H9 (cell line): ENCODE measurements at regions not wholly inside any gene's neighbourhood (a gene's known extent, or its start where the extent isn't known, plus 50 kb on each side); places are given as distances from the start of the nearest gene placed in this dataset.

Source experiments
- DNase-seq: peaks from one replicate; pipeline ENCODE4 v3.0.0-alpha.2; 2017
- H2AFZ ChIP-seq: one replicate; pipeline ENCODE4 v1.6.1; 2013; ENCODE audit warnings: mild to moderate bottlenecking, low read length, control low read depth, moderate library complexity
- H2AK5ac ChIP-seq: 2 replicates; pipeline ENCODE4 v1.6.1; 2013; ENCODE audit warnings: low read length, control low read depth, mixed read lengths; ENCODE audit not compliant: insufficient read length
- H2BK120ac ChIP-seq: one replicate; pipeline ENCODE4 v1.6.1; 2013; ENCODE audit warnings: low read depth, mild to moderate bottlenecking, low read length, control low read depth, inconsistent platforms; ENCODE audit not compliant: poor library complexity, severe bottlenecking
- H2BK12ac ChIP-seq: 2 replicates; pipeline ENCODE4 v1.6.1; 2013; ENCODE audit warnings: low read length, control low read depth, mixed read lengths, low read depth; ENCODE audit not compliant: insufficient read length
- H2BK15ac ChIP-seq: 2 replicates; pipeline ENCODE4 v1.6.1; 2013; ENCODE audit warnings: low read depth, low read length, control low read depth
- H2BK20ac ChIP-seq: one replicate; pipeline ENCODE4 v1.6.1; 2013; ENCODE audit warnings: low read depth, mild to moderate bottlenecking, low read length, control low read depth, inconsistent platforms; ENCODE audit not compliant: poor library complexity, severe bottlenecking
- H2BK5ac ChIP-seq: 2 replicates; pipeline ENCODE4 v1.6.1; 2013; ENCODE audit warnings: low read length, control low read depth, mixed read lengths; ENCODE audit not compliant: insufficient read length
- H3K14ac ChIP-seq: 2 replicates; pipeline ENCODE4 v1.6.1; 2013; ENCODE audit warnings: low read length, control low read depth; ENCODE audit not compliant: insufficient read depth
- H3K18ac ChIP-seq: 2 replicates; pipeline ENCODE4 v1.6.1; 2013; ENCODE audit warnings: low read depth, mild to moderate bottlenecking, mixed read lengths, low read length, control low read depth; ENCODE audit not compliant: insufficient read length
- H3K23ac ChIP-seq: 2 replicates; pipeline ENCODE4 v1.6.1; 2013; ENCODE audit warnings: low read length, control low read depth, mixed read lengths, low read depth; ENCODE audit not compliant: insufficient read length
- H3K23me2 ChIP-seq: 2 replicates; pipeline ENCODE4 v1.6.1; 2013; ENCODE audit warnings: low read depth, mild to moderate bottlenecking, mixed read lengths, low read length, control low read depth; ENCODE audit not compliant: insufficient read length, poor library complexity, severe bottlenecking
- H3K27ac ChIP-seq: 2 replicates; pipeline ENCODE4 v1.5.1; 2013; ENCODE audit warnings: low read length, control low read depth, mixed read lengths, low read depth; ENCODE audit not compliant: insufficient read length
- H3K27me3 ChIP-seq: 2 replicates; pipeline ENCODE4 v1.6.1; 2013; ENCODE audit warnings: low read length, control low read depth, inconsistent platforms; ENCODE audit not compliant: insufficient read depth
- H3K4ac ChIP-seq: 2 replicates; pipeline ENCODE4 v1.6.1; 2013; ENCODE audit warnings: low read depth, mild to moderate bottlenecking, control low read depth, inconsistent platforms, low read length, moderate library complexity
- H3K4me1 ChIP-seq: 2 replicates; pipeline ENCODE4 v1.6.1; 2013; ENCODE audit warnings: low read length, control low read depth, inconsistent platforms; ENCODE audit not compliant: insufficient read depth
- H3K4me2 ChIP-seq: 2 replicates; pipeline ENCODE4 v1.6.1; 2013; ENCODE audit warnings: low read length, control low read depth, mixed read lengths; ENCODE audit not compliant: insufficient read length, insufficient read depth
- H3K56ac ChIP-seq: 2 replicates; pipeline ENCODE4 v1.6.1; 2013; ENCODE audit warnings: low read depth, mild to moderate bottlenecking, mixed read lengths, low read length, control low read depth; ENCODE audit not compliant: insufficient read length
- H3K79me1 ChIP-seq: 2 replicates; pipeline ENCODE4 v1.6.1; 2013; ENCODE audit warnings: low read depth, mild to moderate bottlenecking, moderate library complexity, low read length, control low read depth, inconsistent platforms; ENCODE audit not compliant: insufficient read depth, poor library complexity, severe bottlenecking
- H3K79me2 ChIP-seq: 2 replicates; pipeline ENCODE4 v1.6.1; 2013; ENCODE audit warnings: low read length, control low read depth, inconsistent platforms; ENCODE audit not compliant: insufficient read depth
- H3K9ac ChIP-seq: 2 replicates; pipeline ENCODE4 v1.6.1; 2013; ENCODE audit warnings: low read length, control low read depth, mixed read lengths; ENCODE audit not compliant: insufficient read length; ENCODE audit errors: extremely low read depth
- H3K9me3 ChIP-seq: one replicate; pipeline ENCODE4 v1.6.1; 2013; ENCODE audit warnings: low read depth, low read length, inconsistent platforms; ENCODE audit not compliant: control insufficient read depth
- H3T11ph ChIP-seq: one replicate; pipeline ENCODE4 v1.6.1; 2013; ENCODE audit warnings: mild to moderate bottlenecking, low read length, control low read depth, inconsistent platforms
- H4K20me1 ChIP-seq: one replicate; pipeline ENCODE4 v1.6.1; 2013; ENCODE audit not compliant: control insufficient read depth, insufficient read length, insufficient read depth
- H4K5ac ChIP-seq: 2 replicates; pipeline ENCODE4 v1.6.1; 2013; ENCODE audit warnings: low read depth, mild to moderate bottlenecking, mixed read lengths, low read length, control low read depth; ENCODE audit not compliant: insufficient read length
- H4K8ac ChIP-seq: replicated peaks from 2 replicates; pipeline ENCODE4 v1.6.1; 2013; ENCODE audit warnings: low read length, control low read depth, mixed read lengths, low read depth; ENCODE audit not compliant: insufficient read length
- H4K91ac ChIP-seq: 2 replicates; pipeline ENCODE4 v1.6.1; 2013; ENCODE audit warnings: low read depth, mild to moderate bottlenecking, moderate library complexity, mixed read lengths, low read length, control low read depth; ENCODE audit not compliant: insufficient read length
- H3K27ac Mint-ChIP-seq, 3 experiments: 2 replicates in 2 of 3; 3 replicates in 1 of 3; pipeline ENCODE4 v1.8.0; 2020 to 2021; ENCODE audit warnings: mixed read lengths in 3 of 3, mild to moderate bottlenecking in 1 of 3, moderate library complexity in 1 of 3
- H3K27me3 Mint-ChIP-seq: 2 replicates; pipeline ENCODE4 v1.8.0; 2021; ENCODE audit warnings: low read depth, mild to moderate bottlenecking, moderate library complexity, mixed read lengths
- H3K36me3 Mint-ChIP-seq, 3 experiments: 2 replicates in 2 of 3; 3 replicates in 1 of 3; pipeline ENCODE4 v1.8.0; 2020 to 2021; ENCODE audit warnings: low read depth in 3 of 3, mixed read lengths in 3 of 3; ENCODE audit not compliant: insufficient read depth in 1 of 3
- H3K4me1 Mint-ChIP-seq, 2 experiments: 2 replicates each; pipeline ENCODE4 v1.8.0; 2020; ENCODE audit warnings: mixed read lengths in 2 of 2
- H3K4me3 Mint-ChIP-seq, 2 experiments: 2 replicates in 1 of 2; 3 replicates in 1 of 2; pipeline ENCODE4 v1.8.0; 2020 to 2021; ENCODE audit warnings: mild to moderate bottlenecking in 2 of 2, mixed read lengths in 2 of 2, moderate library complexity in 1 of 2
- H3K9me3 Mint-ChIP-seq, 2 experiments: 2 replicates in 1 of 2; 3 replicates in 1 of 2; pipeline ENCODE4 v1.8.0; 2020; ENCODE audit warnings: mild to moderate bottlenecking in 2 of 2, mixed read lengths in 2 of 2, moderate library complexity in 1 of 2
- CTCF ChIP-seq: fragments of 200-600 bp; sonication (generic); conservative IDR thresholded peaks from 3 replicates; pipeline ENCODE4 v1.8.0; 2021; ENCODE audit warnings: antibody characterized with exemption, mild to moderate bottlenecking
- WGBS: extraction: QIAGEN DNeasy Blood & Tissue Kit; methylation state at CpG from one replicate; pipeline ENCODE4 v1.1.7; 2013; ENCODE audit warnings: missing lambda C conversion rate, low lambda C conversion rate, mixed read lengths; ENCODE audit not compliant: insufficient read length; ENCODE audit errors: extremely low coverage; 5-methylcytosine and 5-hydroxymethylcytosine counted together

DNA sequence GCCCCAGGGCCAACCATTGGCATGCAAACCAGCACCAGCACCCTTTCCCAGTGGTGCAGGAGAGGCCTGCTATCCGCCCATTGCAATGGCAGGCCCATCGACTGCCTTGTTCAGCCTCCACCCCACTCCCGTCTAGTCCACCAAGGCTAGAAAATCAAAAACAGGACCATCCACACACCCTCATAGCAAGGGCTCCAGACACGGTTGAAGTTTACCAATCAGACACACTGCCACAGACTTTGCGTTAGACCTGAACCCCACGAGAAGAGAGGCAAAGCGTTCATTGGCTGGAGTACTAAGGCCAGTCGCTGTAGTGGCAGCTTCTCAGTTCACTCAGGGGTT, 95.3 kb upstream of the TEX51 start:
- Histone ChIP-seq H3K56ac (no peak overlapping the region), H3K27me3 (no peaks in the 10 kb centered on the region), H3K27ac (no peak overlapping the region), H2BK120ac (no peak overlapping the region), H4K20me1 (peaks cover 4% of the 10 kb centered on the region), H3K9ac (no peak overlapping the region), H3K4me2 (no peak overlapping the region), H2AK5ac (no peak overlapping the region), H2AFZ (no peak overlapping the region), H3K79me2 (no peaks in the 10 kb centered on the region), H3K18ac (no peak overlapping the region), H2BK20ac (no peak overlapping the region), H4K5ac (no peak overlapping the region), H3K4ac (no peak overlapping the region), H3K9me3 (no peaks in the 10 kb centered on the region), H3K4me1 (no peaks in the 10 kb centered on the region), H3T11ph (no peak overlapping the region), H3K14ac (no peak overlapping the region), H3K79me1 (no peaks in the 10 kb centered on the region), H4K8ac (no peak overlapping the region), H3K23me2 (no peaks in the 10 kb centered on the region), H3K23ac (no peak overlapping the region), H2BK15ac (no peak overlapping the region), H4K91ac (no peak overlapping the region), H2BK5ac (no peak overlapping the region), H2BK12ac (no peak overlapping the region)
- no peak for TF ChIP-seq CTCF
- H3K4me1 Mint-ChIP-seq: peaks cover 17 to 20% of the 10 kb centered on the region in 2 experiments
- WGBS: no CpG with 5 or more reads among the region's 8 CpGs
- no peak overlapping the region for H3K4me3 Mint-ChIP-seq
- peak; percentile 17 for DNase-seq
- no peaks in the 10 kb centered on the region; a peak in 1 of 5 replicates for H3K9me3 Mint-ChIP-seq
- H3K27ac Mint-ChIP-seq: no peak overlapping the region
- peaks cover 11% of the 10 kb centered on the region for H3K27me3 Mint-ChIP-seq
- no peaks in the 10 kb centered on the region for H3K36me3 Mint-ChIP-seq
